ENCODE measurements at regions not wholly inside any gene's neighbourhood (a gene's known extent, or its start where the extent isn't known, plus 50 kb on each side); places are given as distances from the start of the nearest gene placed in this dataset.

DNA sequence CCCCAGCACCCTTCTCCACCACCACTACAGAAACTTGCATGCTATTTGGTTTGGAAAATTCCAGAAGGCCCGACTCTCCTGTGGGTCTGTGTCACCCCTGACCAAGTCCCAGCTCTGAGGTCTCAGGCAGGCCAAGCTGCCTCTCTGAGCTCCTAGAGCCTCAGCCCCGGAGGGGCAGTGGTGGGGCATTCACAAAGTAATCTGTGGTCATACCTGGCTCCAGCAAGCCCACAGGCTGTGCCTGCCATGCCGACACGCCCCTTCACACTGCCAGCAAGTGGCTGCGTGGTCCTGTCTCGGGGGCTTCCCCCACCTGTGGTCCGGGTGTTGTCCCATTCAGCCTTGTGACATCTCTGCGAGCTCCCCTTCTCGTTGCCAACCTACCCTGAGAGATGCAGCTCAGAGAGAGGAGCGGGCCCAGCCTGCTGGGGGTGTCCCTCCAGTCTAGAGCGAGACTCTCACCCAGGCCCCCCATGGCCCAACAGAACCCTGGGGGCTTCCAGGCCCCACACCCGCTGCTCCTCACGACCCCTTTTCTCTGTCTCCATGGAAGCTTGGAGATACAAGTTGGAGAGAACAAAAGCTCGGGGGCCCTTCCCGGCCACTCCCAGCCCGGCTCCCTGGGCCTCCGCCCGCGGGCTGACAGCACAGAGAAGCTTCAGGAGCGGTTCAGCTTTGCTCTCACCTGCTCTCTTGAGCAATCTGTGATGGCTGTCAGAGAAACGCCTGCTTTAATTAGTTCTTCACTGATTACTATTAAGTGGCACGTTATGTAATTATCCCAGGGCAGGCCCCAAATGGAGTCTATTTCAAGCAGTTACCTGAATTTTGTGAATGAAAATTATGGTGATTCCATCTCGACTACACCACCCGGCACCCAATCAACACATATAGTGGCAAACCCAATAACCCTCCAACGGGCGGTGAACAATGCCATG is 147.7 kb upstream of the PHACTR3 start:
- TF ChIP-seq, protein P1, sequence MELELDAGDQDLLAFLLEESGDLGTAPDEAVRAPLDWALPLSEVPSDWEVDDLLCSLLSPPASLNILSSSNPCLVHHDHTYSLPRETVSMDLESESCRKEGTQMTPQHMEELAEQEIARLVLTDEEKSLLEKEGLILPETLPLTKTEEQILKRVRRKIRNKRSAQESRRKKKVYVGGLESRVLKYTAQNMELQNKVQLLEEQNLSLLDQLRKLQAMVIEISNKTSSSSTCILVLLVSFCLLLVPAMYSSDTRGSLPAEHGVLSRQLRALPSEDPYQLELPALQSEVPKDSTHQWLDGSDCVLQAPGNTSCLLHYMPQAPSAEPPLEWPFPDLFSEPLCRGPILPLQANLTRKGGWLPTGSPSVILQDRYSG (tag; conservative IDR thresholded peaks at IDR 0.05; ENCODE audit: low read depth): no peak
- TF ChIP-seq EZH2 (IDR thresholded peaks at IDR 0.05; ENCODE audit: borderline replicate concordance, low read depth, low read length) (no peak), EGR1 (conservative IDR thresholded peaks at IDR 0.05) (no peak), TCF7 (IDR thresholded peaks at IDR 0.05; ENCODE audit: borderline replicate concordance) (no peak), HCFC1 (IDR thresholded peaks at IDR 0.05; ENCODE audit: low read depth, low read length) (no peak), ERF (CRISPR knock-in tag; IDR thresholded peaks at IDR 0.05) (no peak), PYGO2 (tag; IDR thresholded peaks at IDR 0.05) (no peak), NR2C2 (CRISPR knock-in tag; IDR thresholded peaks at IDR 0.05) (no peak), NR2C2 (tag; IDR thresholded peaks at IDR 0.05) (no peak), ZNF224 (CRISPR knock-in tag; IDR thresholded peaks at IDR 0.05) (no peak), ZBTB1 (CRISPR knock-in tag; IDR thresholded peaks at IDR 0.05; ENCODE audit: borderline replicate concordance, low read depth) (no peak)
- TF ChIP-seq, protein P2, sequence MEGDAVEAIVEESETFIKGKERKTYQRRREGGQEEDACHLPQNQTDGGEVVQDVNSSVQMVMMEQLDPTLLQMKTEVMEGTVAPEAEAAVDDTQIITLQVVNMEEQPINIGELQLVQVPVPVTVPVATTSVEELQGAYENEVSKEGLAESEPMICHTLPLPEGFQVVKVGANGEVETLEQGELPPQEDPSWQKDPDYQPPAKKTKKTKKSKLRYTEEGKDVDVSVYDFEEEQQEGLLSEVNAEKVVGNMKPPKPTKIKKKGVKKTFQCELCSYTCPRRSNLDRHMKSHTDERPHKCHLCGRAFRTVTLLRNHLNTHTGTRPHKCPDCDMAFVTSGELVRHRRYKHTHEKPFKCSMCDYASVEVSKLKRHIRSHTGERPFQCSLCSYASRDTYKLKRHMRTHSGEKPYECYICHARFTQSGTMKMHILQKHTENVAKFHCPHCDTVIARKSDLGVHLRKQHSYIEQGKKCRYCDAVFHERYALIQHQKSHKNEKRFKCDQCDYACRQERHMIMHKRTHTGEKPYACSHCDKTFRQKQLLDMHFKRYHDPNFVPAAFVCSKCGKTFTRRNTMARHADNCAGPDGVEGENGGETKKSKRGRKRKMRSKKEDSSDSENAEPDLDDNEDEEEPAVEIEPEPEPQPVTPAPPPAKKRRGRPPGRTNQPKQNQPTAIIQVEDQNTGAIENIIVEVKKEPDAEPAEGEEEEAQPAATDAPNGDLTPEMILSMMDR (IDR thresholded peaks at IDR 0.05 in 2 of 3, conservative IDR thresholded peaks at IDR 0.05 in 1 of 3; ENCODE audit: insufficient read depth in 2 of 3, low read depth in 1 of 3, low read length in 3 of 3): no peak
- TF ChIP-seq, protein P3, sequence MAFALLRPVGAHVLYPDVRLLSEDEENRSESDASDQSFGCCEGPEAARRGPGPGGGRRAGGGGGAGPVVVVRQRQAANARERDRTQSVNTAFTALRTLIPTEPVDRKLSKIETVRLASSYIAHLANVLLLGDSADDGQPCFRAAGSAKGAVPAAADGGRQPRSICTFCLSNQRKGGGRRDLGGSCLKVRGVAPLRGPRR (CRISPR knock-in tag; IDR thresholded peaks at IDR 0.05): no peak
- TF ChIP-seq, protein P4, sequence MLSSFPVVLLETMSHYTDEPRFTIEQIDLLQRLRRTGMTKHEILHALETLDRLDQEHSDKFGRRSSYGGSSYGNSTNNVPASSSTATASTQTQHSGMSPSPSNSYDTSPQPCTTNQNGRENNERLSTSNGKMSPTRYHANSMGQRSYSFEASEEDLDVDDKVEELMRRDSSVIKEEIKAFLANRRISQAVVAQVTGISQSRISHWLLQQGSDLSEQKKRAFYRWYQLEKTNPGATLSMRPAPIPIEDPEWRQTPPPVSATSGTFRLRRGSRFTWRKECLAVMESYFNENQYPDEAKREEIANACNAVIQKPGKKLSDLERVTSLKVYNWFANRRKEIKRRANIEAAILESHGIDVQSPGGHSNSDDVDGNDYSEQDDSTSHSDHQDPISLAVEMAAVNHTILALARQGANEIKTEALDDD (IDR thresholded peaks at IDR 0.05): no peak

All from K562 (cell line).